Esophagus muscularis mucosa (tissue), 4 donors: ENCODE measurements at regions not wholly inside any gene's neighbourhood (a gene's known extent, or its start where the extent isn't known, plus 50 kb on each side); places are given as distances from the start of the nearest gene placed in this dataset.

Source experiments
- CTCF ChIP-seq, 3 experiments: fragments of 200-600 bp in 2 of 3; fragments of 450-650 bp in 1 of 3; sonication (generic) in 2 of 3; IDR thresholded peaks; one replicate each; pipeline ENCODE4 v1.5.1; 2017 to 2019; ENCODE audit warnings: antibody characterized with exemption in 3 of 3, mild to moderate bottlenecking in 2 of 3, moderate library complexity in 1 of 3
- EP300 ChIP-seq: sonication (generic); formaldehyde crosslinking; IDR thresholded peaks from one replicate; pipeline ENCODE4 v1.6.1; 2017; ENCODE audit warnings: antibody characterized with exemption
- POLR2A ChIP-seq: fragments of 450-650 bp; IDR thresholded peaks from one replicate; pipeline ENCODE4 v1.6.1; 2017; ENCODE audit warnings: antibody characterized with exemption, moderate library complexity, mild to moderate bottlenecking, low read depth
- POLR2AphosphoS5 ChIP-seq, 2 donors: sonication (generic); formaldehyde crosslinking; IDR thresholded peaks; one replicate each; pipeline ENCODE4 v1.6.1; 2017; ENCODE audit warnings: antibody characterized with exemption in 2 of 2

GRCh38 chr2:136505462-136505861 is 259.9 kb upstream of the THSD7B start:
- TF ChIP-seq POLR2A (no peak), EP300 (no peak), CTCF (IDR thresholded peaks at IDR 0.05) (no peak), POLR2AphosphoS5 (IDR thresholded peaks at IDR 0.05) (no peak)
